ENCODE measurements at regions not wholly inside any gene's neighbourhood (a gene's known extent, or its start where the extent isn't known, plus 50 kb on each side); places are given as distances from the start of the nearest gene placed in this dataset.

- no peak for DNase-seq (ENCODE audit: low spot score, unreplicated experiment)
- Mint-ChIP-seq H3K27ac (no peak overlapping the region), H3K4me1 (ENCODE audit: low read depth) (no peaks in the 10 kb centered on the region), H3K27me3 (no peaks in the 10 kb centered on the region), H3K36me3 (ENCODE audit: insufficient read depth) (no peaks in the 10 kb centered on the region), H3K4me3 (ENCODE audit: low read depth) (no peak overlapping the region), H3K9me3 (ENCODE audit: low read depth) (no peaks in the 10 kb centered on the region)
- no peak for TF ChIP-seq CTCF (IDR thresholded peaks at IDR 0.05; ENCODE audit: unreplicated experiment)
Measured at GRCh38 chr4:138612428-138612827, 370.3 kb upstream of the SLC7A11 start.

- no peak for TF ChIP-seq CTCF (IDR thresholded peaks at IDR 0.05; ENCODE audit: unreplicated experiment)
- Mint-ChIP-seq H3K9me3 (ENCODE audit: low read depth) (no peaks in the 10 kb centered on the region), H3K27me3 (no peaks in the 10 kb centered on the region), H3K4me3 (ENCODE audit: low read depth) (no peak overlapping the region), H3K4me1 (ENCODE audit: low read depth) (no peaks in the 10 kb centered on the region), H3K27ac (no peak overlapping the region), H3K36me3 (ENCODE audit: insufficient read depth) (no peaks in the 10 kb centered on the region)
- no peak for DNase-seq (ENCODE audit: low spot score, unreplicated experiment)
Measured at GRCh38 chr4:138611721-138612120, 369.6 kb upstream of the SLC7A11 start.

DNA sequence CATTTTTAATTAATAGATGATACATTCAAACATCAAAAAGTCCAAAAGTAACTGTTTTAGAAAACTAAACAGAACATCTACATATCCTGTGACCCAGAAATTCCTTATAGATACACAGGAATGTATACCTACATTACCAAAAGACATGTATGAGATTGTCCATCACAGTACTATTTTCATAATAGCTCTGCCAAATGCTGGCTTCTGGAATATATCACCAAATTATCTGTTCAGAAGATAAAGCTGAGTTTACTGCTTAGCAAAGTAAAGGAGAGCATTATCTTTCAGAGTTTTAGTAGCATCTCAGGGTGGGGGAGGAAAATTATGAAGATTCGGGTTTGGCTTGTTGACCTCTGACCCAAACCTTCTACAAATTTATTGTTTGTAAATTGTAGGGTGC lies 368.9 kb upstream of the SLC7A11 start:
- H3K4me1 Mint-ChIP-seq (ENCODE audit: low read depth) = no peaks in the 10 kb centered on the region
- H3K4me3 Mint-ChIP-seq (ENCODE audit: low read depth) = no peak overlapping the region
- no peak for TF ChIP-seq CTCF (IDR thresholded peaks at IDR 0.05; ENCODE audit: unreplicated experiment)
- H3K27ac Mint-ChIP-seq = no peak overlapping the region
- no peaks in the 10 kb centered on the region for H3K36me3 Mint-ChIP-seq (ENCODE audit: insufficient read depth)
- H3K9me3 Mint-ChIP-seq (ENCODE audit: low read depth) = no peaks in the 10 kb centered on the region
- no peaks in the 10 kb centered on the region for H3K27me3 Mint-ChIP-seq
- no peak for DNase-seq (ENCODE audit: low spot score, unreplicated experiment)

DNA sequence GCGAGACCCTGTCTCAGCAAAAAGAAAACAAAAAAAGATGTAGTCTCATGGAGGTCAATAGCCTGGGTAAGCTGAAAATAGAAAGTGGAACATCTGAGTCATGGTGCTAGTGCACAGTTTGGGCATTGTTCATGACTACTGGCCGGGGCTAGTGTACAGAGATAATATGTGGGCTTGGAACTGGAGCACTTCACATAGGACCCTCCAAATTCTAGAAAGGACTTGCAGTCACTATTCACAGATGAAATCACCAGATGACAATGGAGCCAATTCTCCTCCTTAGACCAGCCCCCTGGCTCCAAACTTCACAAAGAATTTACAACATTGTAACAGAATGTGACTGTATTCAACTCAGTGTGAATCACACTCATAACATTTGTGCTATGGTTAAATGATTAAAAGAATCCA lies 367.8 kb upstream of the SLC7A11 start:
- Mint-ChIP-seq H3K4me1 (ENCODE audit: low read depth) (peaks cover 1% of the 10 kb centered on the region), H3K4me3 (ENCODE audit: low read depth) (no peak overlapping the region), H3K27me3 (no peaks in the 10 kb centered on the region), H3K9me3 (ENCODE audit: low read depth) (no peaks in the 10 kb centered on the region), H3K36me3 (ENCODE audit: insufficient read depth) (no peaks in the 10 kb centered on the region), H3K27ac (no peak overlapping the region)
- DNase-seq (ENCODE audit: low spot score, unreplicated experiment) = no peak
- TF ChIP-seq CTCF (IDR thresholded peaks at IDR 0.05; ENCODE audit: unreplicated experiment) = no peak

- peaks cover 10% of the 10 kb centered on the region for H3K9me3 Mint-ChIP-seq (ENCODE audit: low read depth)
- peaks cover 1% of the 10 kb centered on the region for H3K4me1 Mint-ChIP-seq (ENCODE audit: low read depth)
Measured at GRCh38 chr4:138604556-138604955, 362.4 kb upstream of the SLC7A11 start.

More at GRCh38 chr4:138604556-138604955, 362.4 kb upstream of the SLC7A11 start:
- no peaks in the 10 kb centered on the region for H3K36me3 Mint-ChIP-seq (ENCODE audit: insufficient read depth)
- H3K27me3 Mint-ChIP-seq = no peaks in the 10 kb centered on the region
- TF ChIP-seq CTCF (IDR thresholded peaks at IDR 0.05; ENCODE audit: unreplicated experiment) = no peak
- no peak overlapping the region for H3K27ac Mint-ChIP-seq
- DNase-seq (ENCODE audit: low spot score, unreplicated experiment) = no peak
- no peak overlapping the region for H3K4me3 Mint-ChIP-seq (ENCODE audit: low read depth)

All from progenitor cell of endocrine pancreas (in vitro differentiated cells).